ENCODE measurements at regions not wholly inside any gene's neighbourhood (a gene's known extent, or its start where the extent isn't known, plus 50 kb on each side); places are given as distances from the start of the nearest gene placed in this dataset.

- Histone ChIP-seq H3K4me2 (ENCODE audit: low read length) (no peak overlapping the region), H3K4me3 (ENCODE audit: low read depth, low read length, poor library complexity, severe bottlenecking) (no peak overlapping the region), H3K9me3 (ENCODE audit: low read length) (no peaks in the 10 kb centered on the region), H3K36me3 (ENCODE audit: insufficient read depth, low read length) (no peaks in the 10 kb centered on the region), H3K27ac (ENCODE audit: low read depth, low read length, poor library complexity, severe bottlenecking) (no peak overlapping the region), H4K20me1 (ENCODE audit: insufficient read depth, low read length) (no peaks in the 10 kb centered on the region), H3K4me1 (ENCODE audit: insufficient read depth, low read length, poor library complexity, severe bottlenecking) (no peaks in the 10 kb centered on the region), H3K9me2 (ENCODE audit: insufficient read depth, low read length) (no peaks in the 10 kb centered on the region; the same call in 1 of the 2 replicates), H2AFZ (ENCODE audit: low read length) (no peak overlapping the region), H3K79me2 (ENCODE audit: insufficient read depth, low read depth, low read length) (no peaks in the 10 kb centered on the region)
- CTCF ChIA-PET (ENCODE audit: unreplicated experiment), result no interaction called here
- TF ChIP-seq CTCF (conservative IDR thresholded peaks at IDR 0.05; ENCODE audit: low read length) (no peak), EZH2phosphoT487 (IDR thresholded peaks at IDR 0.05; ENCODE audit: borderline replicate concordance, low read depth, low read length) (no peak)
- no TSS peak for BruUV-seq (replicated peaks)
- POLR2A ChIA-PET, result no interaction called here
- intact Hi-C loops (cut with micrococcal nuclease; ENCODE audit: unreplicated experiment), result no loop called here
- no peak for DNase-seq (ENCODE audit: low spot score)
Observed at GRCh38 chr14:84864548-84865271, 665.2 kb upstream of the FLRT2 start.

- no peak overlapping the region for H3K27ac ChIP-seq (ENCODE audit: low read depth, low read length, poor library complexity, severe bottlenecking)
- no TSS peak for BruUV-seq (replicated peaks)
- H3K9me2 ChIP-seq (ENCODE audit: insufficient read depth, low read length), result no peaks in the 10 kb centered on the region
- POLR2A ChIA-PET, result interaction anchor here (0.9 kb wide), 1 partner anchor 10 kb away, joined by 3 read pairs; no protein-coding TSS in a partner anchor
- no peaks in the 10 kb centered on the region for H3K36me3 ChIP-seq (ENCODE audit: insufficient read depth, low read length)
- CTCF ChIA-PET (ENCODE audit: unreplicated experiment), result no interaction called here
- H2AFZ ChIP-seq (ENCODE audit: low read length), result no peak overlapping the region
- no peaks in the 10 kb centered on the region for H3K9me3 ChIP-seq (ENCODE audit: low read length)
- intact Hi-C loops (cut with micrococcal nuclease; ENCODE audit: unreplicated experiment), result no loop called here
- no peaks in the 10 kb centered on the region for H4K20me1 ChIP-seq (ENCODE audit: insufficient read depth, low read length)
- no peak overlapping the region for H3K4me2 ChIP-seq (ENCODE audit: low read length)
- H3K4me1 ChIP-seq (ENCODE audit: insufficient read depth, low read length, poor library complexity, severe bottlenecking), result no peaks in the 10 kb centered on the region
- no peak for DNase-seq (ENCODE audit: low spot score)
- H3K79me2 ChIP-seq (ENCODE audit: insufficient read depth, low read depth, low read length), result no peaks in the 10 kb centered on the region
- TF ChIP-seq CTCF (conservative IDR thresholded peaks at IDR 0.05; ENCODE audit: low read length) (no peak), EZH2phosphoT487 (IDR thresholded peaks at IDR 0.05; ENCODE audit: borderline replicate concordance, low read depth, low read length) (no peak)
- no peak overlapping the region for H3K4me3 ChIP-seq (ENCODE audit: low read depth, low read length, poor library complexity, severe bottlenecking)
Observed at GRCh38 chr14:84871734-84872133, 658.2 kb upstream of the FLRT2 start.

GRCh38 chr14:84874436-84874835, 655.5 kb upstream of the FLRT2 start:
- DNase-seq (ENCODE audit: low spot score), result no peak
- BruUV-seq (replicated peaks), result no TSS peak
- no peak for TF ChIP-seq CTCF (conservative IDR thresholded peaks at IDR 0.05; ENCODE audit: low read length)
- TF ChIP-seq EZH2phosphoT487 (IDR thresholded peaks at IDR 0.05; ENCODE audit: borderline replicate concordance, low read depth, low read length), result no peak
- Histone ChIP-seq H3K36me3 (ENCODE audit: insufficient read depth, low read length) (no peaks in the 10 kb centered on the region), H3K9me3 (ENCODE audit: low read length) (no peaks in the 10 kb centered on the region), H3K27ac (ENCODE audit: low read depth, low read length, poor library complexity, severe bottlenecking) (no peak overlapping the region), H4K20me1 (ENCODE audit: insufficient read depth, low read length) (no peaks in the 10 kb centered on the region), H3K4me1 (ENCODE audit: insufficient read depth, low read length, poor library complexity, severe bottlenecking) (no peaks in the 10 kb centered on the region), H3K4me3 (ENCODE audit: low read depth, low read length, poor library complexity, severe bottlenecking) (no peak overlapping the region), H3K4me2 (ENCODE audit: low read length) (no peak overlapping the region), H2AFZ (ENCODE audit: low read length) (no peak overlapping the region), H3K9me2 (ENCODE audit: insufficient read depth, low read length) (no peaks in the 10 kb centered on the region), H3K79me2 (ENCODE audit: insufficient read depth, low read depth, low read length) (no peaks in the 10 kb centered on the region)
- ChIA-PET POLR2A (interaction anchor here (0.7 kb wide), 1 partner anchor 103 kb away, joined by 3 read pairs; no protein-coding TSS in a partner anchor), CTCF (ENCODE audit: unreplicated experiment) (no interaction called here)
- intact Hi-C loops (cut with micrococcal nuclease; ENCODE audit: unreplicated experiment), result no loop called here

Measured in OCI-LY7 (cell line).